GM18873 (cell line): ENCODE measurements at regions not wholly inside any gene's neighbourhood (a gene's known extent, or its start where the extent isn't known, plus 50 kb on each side); places are given as distances from the start of the nearest gene placed in this dataset.
"Not testable (repeated sequence)": the region's sequence is repeated elsewhere in the genome, so short reads cannot be mapped to it uniquely, and the experiment has no call there.

Source experiments
- ATAC-seq: cut with Tn5 transposase; IDR thresholded peaks from one replicate; pipeline ENCODE4 v1.9.1; 2021; ENCODE audit warnings: mild to moderate bottlenecking, moderate library complexity, moderate number of reproducible peaks; ENCODE audit not compliant: unreplicated experiment, low FRiP score

- no peak for ATAC-seq
Observed at GRCh38 chr1:3989465-3989864, 89.4 kb upstream of the C1orf174 start.

DNA sequence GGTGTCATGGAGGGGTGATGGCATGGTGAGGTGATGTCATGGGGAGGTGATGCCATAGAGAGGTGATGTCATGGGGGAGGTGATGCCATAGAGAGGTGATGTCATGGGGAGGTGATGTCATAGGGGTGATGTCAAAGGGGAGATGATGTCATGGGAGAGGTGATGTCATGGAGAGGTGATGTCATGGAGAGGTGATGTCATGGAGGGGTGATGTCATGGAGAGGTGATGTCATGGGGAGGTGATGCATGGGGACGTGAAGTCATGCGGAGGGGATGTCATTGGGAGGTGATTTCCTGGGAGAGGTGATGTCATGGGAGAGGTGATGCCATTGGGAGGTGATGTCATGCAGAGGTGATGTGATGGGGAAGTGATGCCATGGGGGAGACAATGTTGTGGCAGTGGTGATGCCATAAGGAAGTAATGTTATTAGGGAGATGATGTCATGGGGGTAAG, 92.1 kb upstream of the C1orf174 start:
- ATAC-seq: no peak

GRCh38 chr1:3992746-3993145, 92.7 kb upstream of the C1orf174 start:
- ATAC-seq: no peak

DNA sequence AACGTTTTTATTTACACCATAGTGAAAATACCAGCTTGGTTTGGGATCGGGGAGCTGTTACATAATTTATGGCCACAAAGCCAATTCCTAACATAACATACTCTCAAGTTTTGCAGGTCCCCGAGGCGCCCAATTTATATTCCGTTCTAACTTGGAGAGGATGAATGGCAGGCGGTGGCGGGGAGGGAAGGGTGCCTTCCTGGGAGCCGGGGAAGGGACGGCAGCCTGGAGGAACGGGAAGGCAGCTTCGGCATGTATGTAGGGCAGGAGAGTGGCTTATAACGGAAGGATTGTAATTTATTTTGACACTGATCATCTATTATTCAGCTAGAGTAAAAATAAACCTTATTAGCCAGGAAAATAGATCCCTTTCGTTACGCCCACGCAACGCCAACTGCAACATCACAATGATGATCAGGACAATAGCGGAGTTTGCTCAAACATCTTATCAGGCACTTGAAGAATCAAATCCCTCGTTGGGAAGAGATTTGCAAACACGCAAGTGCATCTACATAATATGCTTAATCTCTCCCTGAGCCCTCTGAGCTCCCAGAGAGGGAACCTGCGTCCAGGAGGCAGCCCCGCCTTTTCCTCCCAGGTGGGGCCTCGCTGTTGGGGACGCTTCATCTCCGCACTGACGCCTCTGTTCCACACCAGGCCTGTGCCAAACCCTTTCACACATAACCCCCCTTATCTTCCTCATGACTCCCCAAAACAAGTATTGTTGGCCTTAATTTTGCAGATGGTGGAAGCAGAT, 93.7 kb upstream of the C1orf174 start:
- ATAC-seq: no peak

DNA sequence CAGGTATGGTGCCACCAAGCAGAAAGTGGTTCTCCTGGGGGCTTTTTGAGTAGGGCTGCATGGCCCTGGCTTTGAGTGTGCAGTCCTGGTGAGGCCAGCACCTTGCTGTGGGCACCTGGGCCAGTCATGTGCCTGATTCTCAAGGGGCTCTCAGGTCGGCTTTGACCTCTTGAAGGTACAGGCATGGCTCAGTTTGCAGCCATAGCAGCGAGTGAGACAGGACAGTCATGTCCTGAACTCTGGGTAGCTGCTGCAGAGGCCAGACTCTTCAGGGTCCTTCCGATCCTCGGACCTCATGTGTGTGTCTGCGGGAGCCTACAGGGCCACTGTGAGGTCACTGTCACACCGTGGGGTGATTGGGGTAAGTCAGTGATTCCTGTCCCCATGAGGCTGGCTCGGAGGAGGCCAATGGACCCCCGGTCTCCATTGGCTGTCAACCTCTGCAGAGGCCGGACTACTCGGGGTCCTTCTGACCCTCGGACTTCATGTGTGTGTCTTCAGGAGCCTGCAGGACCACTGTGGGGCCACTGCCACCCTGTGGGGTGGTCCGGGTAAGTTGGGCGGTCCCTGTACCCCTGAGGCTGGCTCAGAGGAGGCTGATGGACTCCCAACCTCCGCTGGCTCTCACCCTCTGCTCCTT, 95.2 kb upstream of the C1orf174 start:
- ATAC-seq: no peak

DNA sequence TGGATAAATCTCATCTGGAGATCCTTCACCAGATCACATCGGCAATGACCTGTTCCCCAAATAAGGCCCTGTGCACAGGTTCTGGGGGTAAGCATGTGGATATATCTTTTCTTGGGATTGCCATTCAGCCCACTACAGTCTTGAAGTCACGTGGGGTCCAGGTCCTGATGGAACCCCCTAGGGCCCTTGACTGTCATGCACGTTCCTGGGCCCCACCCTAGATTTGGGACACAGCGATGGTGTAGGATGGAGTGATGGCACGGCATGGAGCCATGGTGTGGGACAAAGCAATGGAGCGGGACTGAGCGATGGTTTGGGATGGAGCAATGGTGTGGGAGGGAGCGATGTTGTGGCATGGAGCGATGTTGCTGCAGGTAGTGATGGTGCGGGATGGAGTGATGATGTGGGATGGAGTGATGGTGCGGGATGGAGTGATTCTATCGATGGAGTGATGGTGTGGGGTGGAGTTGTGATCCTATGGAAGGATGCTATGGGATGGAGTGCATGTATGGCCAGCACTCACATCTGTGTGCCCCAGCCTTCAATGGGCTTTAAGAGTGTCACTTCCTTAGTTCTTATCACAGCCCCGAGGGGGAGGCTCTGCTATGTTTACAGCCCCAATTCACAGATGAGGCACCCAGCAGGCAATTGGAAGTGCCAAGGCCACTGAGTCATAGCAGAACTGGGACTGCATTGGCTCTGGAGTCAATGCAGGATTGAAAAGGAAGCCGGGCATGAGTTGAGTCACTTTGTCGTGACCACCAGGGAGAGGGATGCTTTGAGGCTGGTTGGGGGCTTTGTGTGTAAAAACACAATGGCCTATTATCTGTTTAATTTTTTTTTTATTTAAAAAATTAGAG, 97.0 kb upstream of the C1orf174 start:
- ATAC-seq: no peak

GRCh38 chr1:3998086-3998485, 98.0 kb upstream of the C1orf174 start:
- ATAC-seq: no peak

DNA sequence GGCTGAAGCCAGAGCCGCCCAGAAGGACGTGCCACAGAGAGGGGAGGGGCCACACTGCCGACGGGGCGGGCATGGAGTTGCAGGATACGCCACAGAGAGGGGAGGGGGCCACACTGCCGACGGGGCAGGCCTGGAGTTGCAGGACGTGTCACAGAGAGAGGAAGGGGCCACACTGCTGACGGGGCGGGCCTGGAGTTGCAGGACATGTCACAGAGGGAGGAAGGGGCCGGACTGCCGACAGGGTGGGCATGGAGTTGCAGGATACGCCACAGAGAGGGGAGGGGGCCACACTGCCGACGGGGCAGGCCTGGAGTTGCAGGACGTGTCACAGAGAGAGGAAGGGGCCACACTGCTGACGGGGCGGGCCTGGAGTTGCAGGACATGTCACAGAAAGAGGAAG, 99.4 kb upstream of the C1orf174 start:
- not testable (repeated sequence) for ATAC-seq

GRCh38 chr1:3999941-4000735, 100.1 kb upstream of the C1orf174 start:
- ATAC-seq: no peak

GRCh38 chr1:4000811-4001251, 100.8 kb upstream of the C1orf174 start:
- no peak for ATAC-seq

DNA sequence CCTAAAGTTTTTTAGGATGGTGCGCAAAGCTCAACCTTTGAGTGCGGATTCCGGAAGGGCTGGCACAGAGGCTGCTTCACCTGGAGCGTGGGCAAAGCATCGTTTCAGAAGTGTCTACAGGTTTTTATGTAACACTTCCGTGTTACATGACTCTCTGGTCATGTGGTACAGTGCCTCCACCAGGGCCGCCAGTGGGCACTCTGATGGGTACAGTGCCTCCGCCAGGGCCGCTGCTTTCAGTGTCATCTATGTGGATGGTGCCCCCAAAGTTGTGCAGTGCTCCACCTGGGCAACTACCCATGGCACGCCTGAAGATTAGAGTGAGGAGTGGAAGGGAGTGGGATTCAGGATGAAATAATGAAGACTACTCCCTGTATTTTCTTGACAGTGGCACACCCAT, 101.4 kb upstream of the C1orf174 start:
- no peak for ATAC-seq

- ATAC-seq: no peak
Observed at GRCh38 chr1:4002061-4002521, 102.0 kb upstream of the C1orf174 start.

GRCh38 chr1:4002741-4003140, 102.7 kb upstream of the C1orf174 start:
- no peak for ATAC-seq

GRCh38 chr1:4003846-4004505, 103.9 kb upstream of the C1orf174 start:
- ATAC-seq: no peak

DNA sequence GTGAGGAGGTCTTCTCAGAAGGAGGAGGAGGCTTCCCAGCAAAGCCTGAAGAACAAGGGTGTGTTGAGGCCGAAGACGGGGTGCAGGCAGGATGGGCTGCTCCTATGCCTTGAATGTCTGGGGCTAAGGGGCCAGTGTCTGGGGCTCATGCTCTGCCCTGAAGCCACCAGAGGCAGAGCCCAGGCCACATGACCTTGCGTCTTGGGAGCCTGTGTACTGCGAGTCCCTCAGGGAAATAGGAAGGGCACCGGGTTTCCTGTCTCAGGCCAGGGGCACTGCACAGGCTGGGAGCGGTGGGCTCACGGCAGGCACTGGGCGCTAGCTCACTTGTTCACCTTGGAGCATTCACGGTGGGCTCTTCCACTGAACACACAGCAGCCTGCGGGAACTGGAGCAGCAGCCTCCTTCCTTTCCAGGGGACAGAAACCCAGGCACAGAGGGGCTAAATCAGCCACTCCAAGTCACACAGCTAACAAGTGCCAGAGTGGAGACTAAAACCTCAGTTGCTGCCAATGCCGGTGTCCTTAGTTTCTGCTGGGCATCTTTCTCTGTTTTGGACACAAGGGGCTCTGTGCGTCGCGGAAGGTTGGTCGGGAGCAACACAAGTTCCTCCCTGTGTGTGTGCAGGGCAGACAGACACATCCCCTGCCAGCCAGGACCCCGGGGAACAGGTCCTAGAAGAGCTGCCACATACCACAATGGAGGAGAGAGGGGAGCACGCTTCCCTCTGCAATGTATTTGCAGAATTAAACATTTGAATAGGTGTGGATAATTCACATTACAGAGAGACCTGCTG, 104.8 kb upstream of the C1orf174 start:
- ATAC-seq: no peak

DNA sequence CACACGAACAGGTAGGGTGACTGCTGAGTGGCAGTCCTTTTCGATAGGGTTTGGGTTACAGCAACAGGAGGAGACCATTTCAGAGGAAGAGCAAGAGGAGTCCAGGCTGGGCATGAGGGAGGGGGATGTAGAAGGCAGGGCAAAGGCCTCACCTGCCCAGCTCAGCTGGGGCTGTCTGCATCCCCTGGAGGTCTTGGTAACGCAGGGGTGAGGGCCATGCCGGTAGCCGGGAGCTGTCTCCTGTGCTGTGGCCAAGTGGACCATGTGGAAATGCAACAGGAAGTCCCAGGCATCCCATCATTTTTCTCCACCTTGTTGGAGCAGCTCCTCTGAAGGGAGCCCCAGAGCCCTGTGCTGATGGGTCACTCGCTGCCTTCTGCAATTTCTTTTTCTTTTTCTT, 105.4 kb upstream of the C1orf174 start:
- no peak for ATAC-seq

DNA sequence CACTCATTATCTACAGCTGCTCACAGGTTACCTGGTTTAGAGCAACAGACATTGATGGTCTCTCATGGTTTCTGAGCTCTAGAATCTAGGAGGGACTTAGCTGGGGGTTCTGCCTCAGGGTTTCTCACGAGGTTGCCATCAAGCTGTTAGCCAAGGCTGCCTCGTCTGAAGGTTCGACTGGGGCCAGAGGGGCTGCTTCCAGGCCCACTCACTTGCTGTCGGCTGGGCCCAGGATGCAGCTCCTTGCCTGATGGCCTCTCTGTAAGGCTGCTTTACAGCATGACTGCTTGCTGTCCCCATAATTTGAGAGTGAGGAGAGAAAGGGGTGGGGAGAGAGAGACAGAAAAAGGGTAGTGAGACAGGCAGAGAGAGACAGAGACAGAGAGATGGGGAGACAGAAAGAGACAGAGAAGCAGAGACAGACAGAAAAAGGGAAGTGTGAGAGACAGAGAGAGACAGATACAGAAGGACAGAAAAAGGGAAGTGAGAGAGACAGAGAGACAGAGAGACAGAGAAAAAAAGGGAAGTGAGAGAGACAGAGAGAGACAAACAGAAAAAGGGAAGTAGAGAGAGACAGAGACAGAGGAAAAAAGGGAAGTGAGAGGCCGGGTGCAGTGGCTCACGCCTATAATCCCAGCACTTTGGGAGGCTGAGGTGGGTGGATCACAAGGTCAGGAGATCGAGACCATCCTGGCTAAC, 106.8 kb upstream of the C1orf174 start:
- ATAC-seq: no peak

DNA sequence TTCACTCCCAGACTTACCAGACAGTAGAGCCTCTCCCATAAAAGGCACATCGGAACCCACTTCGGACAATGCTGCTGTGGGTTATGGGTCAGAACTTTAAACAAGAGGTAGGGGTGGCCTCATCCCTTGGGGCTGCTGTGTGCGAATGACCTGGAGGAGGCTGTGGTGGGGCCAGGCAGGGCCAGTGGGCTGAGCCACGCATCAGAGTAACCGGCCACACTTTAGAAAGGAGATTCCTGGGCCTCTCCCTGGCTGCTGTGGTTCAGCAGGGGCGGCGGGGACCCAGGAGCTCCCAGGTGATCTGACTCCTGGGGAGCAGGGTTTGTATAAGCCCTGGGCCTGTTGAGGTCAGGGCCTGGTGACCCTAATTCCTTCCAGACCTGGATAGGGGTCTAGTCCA, 110.2 kb upstream of the C1orf174 start:
- ATAC-seq: no peak
